Smooth muscle cell (in vitro differentiated cells): ENCODE measurements at regions not wholly inside any gene's neighbourhood (a gene's known extent, or its start where the extent isn't known, plus 50 kb on each side); places are given as distances from the start of the nearest gene placed in this dataset.

Experiments used
- DNase-seq: peaks from one replicate; lab custom pipeline; 2025; ENCODE audit not compliant: unreplicated experiment; lab: John Stamatoyannopoulos, UW
- H2AFZ ChIP-seq: fragments of 200-600 bp; sonication (generic); 2 replicates; pipeline ENCODE4 v1.6.0; 2016; ENCODE audit warnings: antibody characterized with exemption, low read depth, mild to moderate bottlenecking
- H3F3A ChIP-seq: fragments of 200-600 bp; sonication (generic); 2 replicates; pipeline ENCODE4 v1.6.0; 2017; ENCODE audit warnings: antibody characterized with exemption, low read depth
- H3K27ac ChIP-seq: fragments of 200-600 bp; sonication (generic); 2 replicates; pipeline ENCODE4 v1.5.1; 2016; ENCODE audit warnings: low read depth, mild to moderate bottlenecking
- H3K27me3 ChIP-seq: fragments of 200-600 bp; sonication (generic); 2 replicates; pipeline ENCODE4 v1.6.1; 2016; ENCODE audit warnings: low read depth, mild to moderate bottlenecking
- H3K36me3 ChIP-seq: fragments of 200-600 bp; sonication (generic); 2 replicates; pipeline ENCODE4 v1.5.1; 2016; ENCODE audit warnings: low read depth
- H3K4me1 ChIP-seq: fragments of 200-600 bp; sonication (generic); 2 replicates; pipeline ENCODE4 v1.5.1; 2016; ENCODE audit warnings: low read depth
- H3K4me2 ChIP-seq: fragments of 200-600 bp; sonication (generic); 2 replicates; pipeline ENCODE4 v1.6.0; 2016; ENCODE audit warnings: mild to moderate bottlenecking
- H3K4me3 ChIP-seq: fragments of 200-600 bp; sonication (generic); 2 replicates; pipeline ENCODE4 v1.5.1; 2016; ENCODE audit warnings: mild to moderate bottlenecking
- H3K79me2 ChIP-seq: fragments of 200-600 bp; sonication (generic); 2 replicates; pipeline ENCODE4 v1.6.0; 2016; ENCODE audit warnings: low read depth, mild to moderate bottlenecking
- H3K9ac ChIP-seq: fragments of 200-600 bp; sonication (generic); 2 replicates; pipeline ENCODE4 v1.6.0; 2016; ENCODE audit warnings: low read depth
- H3K9me3 ChIP-seq: fragments of 200-600 bp; sonication (generic); replicated peaks from 2 replicates; pipeline ENCODE4 v1.5.1; 2016; ENCODE audit warnings: low read depth
- H4K20me1 ChIP-seq: fragments of 200-600 bp; sonication (generic); 2 replicates; pipeline ENCODE4 v1.6.0; 2016; ENCODE audit warnings: low read depth
- CTCF ChIP-seq: fragments of 200-600 bp; sonication (generic); IDR thresholded peaks from 2 replicates; pipeline ENCODE4 v1.5.1; 2017; ENCODE audit warnings: borderline replicate concordance, mild to moderate bottlenecking, antibody characterized with exemption; ENCODE audit not compliant: insufficient read depth, poor library complexity, severe bottlenecking
- WGBS: methylation state at CpG from one replicate; pipeline ENCODE4 v1.1.7; 2016; ENCODE audit warnings: low lambda C conversion rate; 5-methylcytosine and 5-hydroxymethylcytosine counted together

GRCh38 chr14:44446965-44447364 lies 60.1 kb downstream of the FSCB start:
- no peaks in the 10 kb centered on the region for H3K4me1 ChIP-seq
- H2AFZ ChIP-seq, result no peak overlapping the region
- H3K27me3 ChIP-seq, result no peaks in the 10 kb centered on the region
- H3K4me2 ChIP-seq, result no peak overlapping the region
- H3K36me3 ChIP-seq, result no peaks in the 10 kb centered on the region
- no peaks in the 10 kb centered on the region for H3K79me2 ChIP-seq
- no peak overlapping the region for H3K9ac ChIP-seq
- H3F3A ChIP-seq, result no peaks in the 10 kb centered on the region
- TF ChIP-seq CTCF, result no peak
- H3K9me3 ChIP-seq, result no peaks in the 10 kb centered on the region
- no peak for DNase-seq
- H4K20me1 ChIP-seq, result no peaks in the 10 kb centered on the region
- 50% methylated on average over 2 of the region's 2 CpGs for WGBS
- H3K4me3 ChIP-seq, result no peak overlapping the region
- H3K27ac ChIP-seq, result no peak overlapping the region

GRCh38 chr14:44444454-44444853 lies 62.6 kb downstream of the FSCB start:
- Histone ChIP-seq H3K79me2 (no peaks in the 10 kb centered on the region), H3K27me3 (no peaks in the 10 kb centered on the region), H3K36me3 (no peaks in the 10 kb centered on the region), H3K9ac (no peak overlapping the region), H4K20me1 (no peaks in the 10 kb centered on the region), H3K9me3 (peaks cover 8% of the 10 kb centered on the region), H3K4me2 (no peak overlapping the region), H3K4me1 (no peaks in the 10 kb centered on the region), H3F3A (no peaks in the 10 kb centered on the region), H3K27ac (no peak overlapping the region), H3K4me3 (no peak overlapping the region), H2AFZ (no peak overlapping the region)
- WGBS, result 95% methylated on average over 1 of the region's 1 CpG
- no peak for TF ChIP-seq CTCF
- DNase-seq, result no peak

GRCh38 chr14:44438936-44439335 lies 68.1 kb downstream of the FSCB start:
- Histone ChIP-seq H3K9ac (no peak overlapping the region), H4K20me1 (no peaks in the 10 kb centered on the region), H3K9me3 (peaks cover 8% of the 10 kb centered on the region), H3K36me3 (no peaks in the 10 kb centered on the region), H2AFZ (peak overlapping the region; percentile 33), H3K79me2 (no peaks in the 10 kb centered on the region), H3K4me1 (no peaks in the 10 kb centered on the region), H3K4me3 (no peak overlapping the region), H3F3A (no peaks in the 10 kb centered on the region), H3K27ac (no peak overlapping the region), H3K27me3 (no peaks in the 10 kb centered on the region), H3K4me2 (no peak overlapping the region)
- DNase-seq, result no peak
- no peak for TF ChIP-seq CTCF

GRCh38 chr14:44438221-44438620 lies 68.9 kb downstream of the FSCB start:
- Histone ChIP-seq H3K27me3 (no peaks in the 10 kb centered on the region), H3K4me3 (no peak overlapping the region), H3K36me3 (no peaks in the 10 kb centered on the region), H2AFZ (peak overlapping the region; percentile 33), H3K9me3 (peaks cover 8% of the 10 kb centered on the region), H3K4me1 (no peaks in the 10 kb centered on the region), H3K9ac (no peak overlapping the region), H3F3A (no peaks in the 10 kb centered on the region), H3K27ac (no peak overlapping the region), H3K79me2 (no peaks in the 10 kb centered on the region), H3K4me2 (no peak overlapping the region), H4K20me1 (no peaks in the 10 kb centered on the region)
- DNase-seq, result no peak
- TF ChIP-seq CTCF, result no peak
- WGBS, result 96% methylated on average over 1 of the region's 1 CpG
